ENCODE measurements at regions not wholly inside any gene's neighbourhood (a gene's known extent, or its start where the extent isn't known, plus 50 kb on each side); places are given as distances from the start of the nearest gene placed in this dataset.
"Not testable (repeated sequence)": the region's sequence is repeated elsewhere in the genome, so short reads cannot be mapped to it uniquely, and the experiment has no call there.

DNA sequence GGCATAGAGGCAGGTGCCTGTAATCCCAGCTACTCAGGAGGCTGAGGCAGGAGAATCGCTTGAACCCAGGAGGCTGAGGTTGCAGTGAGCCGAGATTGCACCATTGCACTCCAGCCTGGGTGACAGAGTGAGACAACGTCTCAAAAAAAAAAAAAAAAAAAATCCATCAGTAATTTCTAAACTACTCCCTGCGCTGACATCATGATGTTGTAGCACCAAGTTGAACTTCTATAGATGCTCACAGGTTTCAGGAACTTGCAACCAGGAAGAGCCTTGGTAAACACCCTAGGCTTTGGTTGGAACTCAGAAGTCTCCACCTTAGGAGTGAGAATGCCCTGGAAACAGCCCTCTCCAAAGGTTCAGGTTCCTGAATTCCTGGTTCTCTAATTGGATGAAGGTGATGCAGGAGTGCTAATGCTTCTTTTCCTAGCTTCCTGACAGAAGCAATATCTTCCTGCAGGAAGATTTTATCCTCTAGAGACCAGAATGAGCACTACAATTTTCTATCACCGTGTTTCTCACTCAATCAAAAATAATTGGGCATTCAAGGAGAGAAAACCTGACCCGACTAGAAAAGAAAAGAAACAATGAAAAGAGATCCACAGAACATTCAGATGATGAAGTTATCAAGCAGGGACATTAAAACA lies 469.6 kb downstream of the GADD45G start:
- no peaks in the 10 kb centered on the region for H3K4me1 Mint-ChIP-seq

DNA sequence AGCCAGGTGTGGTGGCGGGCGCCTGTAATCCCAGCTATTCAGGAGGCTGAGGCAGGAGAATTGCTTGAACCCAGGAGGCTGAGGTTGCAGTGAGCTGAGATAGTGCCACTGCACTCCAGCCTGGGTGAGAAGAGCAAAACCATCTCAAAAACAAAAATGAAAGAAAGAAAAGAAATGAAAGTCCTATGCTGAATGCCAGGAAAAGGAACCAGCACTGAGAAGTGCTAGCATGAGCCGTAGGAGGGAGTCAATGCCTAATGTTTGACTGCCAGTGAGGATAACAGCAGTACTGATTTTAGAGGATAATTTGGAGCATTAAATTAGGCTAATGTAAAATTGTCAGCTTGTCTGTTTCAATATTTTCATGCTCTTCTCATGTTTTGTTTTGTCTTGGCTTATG lies 472.8 kb downstream of the GADD45G start:
- H3K4me3 Mint-ChIP-seq, result not testable (repeated sequence)
- H3K27me3 Mint-ChIP-seq (ENCODE audit: low read depth in 3 of 3), result peaks cover 4 to 16% (median 12%) of the 10 kb centered on the region in 3 donors

More for the DNA sequence above, 469.6 kb downstream of the GADD45G start:
- Mint-ChIP-seq H3K4me3 (no peak overlapping the region), H3K27ac (no peak overlapping the region), H3K9me3 (no peaks in the 10 kb centered on the region), H3K27me3 (ENCODE audit: low read depth in 3 of 3) (peaks cover 2 to 32% (median 12%) of the 10 kb centered on the region in 3 donors), H3K36me3 (no peaks in the 10 kb centered on the region)
- DNase-seq, result no peak

DNA sequence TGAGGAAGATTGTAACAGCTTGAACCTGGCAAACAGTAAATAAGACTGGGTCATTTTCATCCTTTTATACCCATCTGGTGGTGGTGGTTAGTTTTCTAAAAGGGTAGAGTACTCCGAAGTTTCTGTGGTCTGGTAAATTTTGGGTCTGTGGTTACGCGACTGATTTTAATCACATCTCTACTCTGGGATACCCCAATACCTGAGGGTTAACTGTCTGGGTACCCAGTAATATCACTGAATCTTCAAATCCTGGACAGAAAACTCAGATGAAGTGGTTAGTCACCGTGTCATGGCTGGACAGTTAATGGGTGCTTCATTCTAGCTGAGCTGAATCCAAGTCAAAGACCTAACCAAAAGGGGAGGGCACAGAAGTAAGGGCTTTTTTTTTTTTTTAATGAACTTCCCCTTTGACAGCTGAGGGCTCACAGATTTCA lies 474.2 kb downstream of the GADD45G start:
- Mint-ChIP-seq H3K27me3 (ENCODE audit: low read depth in 3 of 3) (peaks cover 4 to 15% (median 12%) of the 10 kb centered on the region in 3 donors), H3K36me3 (no peaks in the 10 kb centered on the region), H3K4me3 (no peak overlapping the region), H3K4me1 (no peaks in the 10 kb centered on the region), H3K9me3 (no peaks in the 10 kb centered on the region), H3K27ac (no peak overlapping the region)
- no peak for DNase-seq

More for the DNA sequence above, 472.8 kb downstream of the GADD45G start:
- not testable (repeated sequence) for H3K4me1 Mint-ChIP-seq, H3K36me3 Mint-ChIP-seq, H3K9me3 Mint-ChIP-seq, DNase-seq, H3K27ac Mint-ChIP-seq

DNA sequence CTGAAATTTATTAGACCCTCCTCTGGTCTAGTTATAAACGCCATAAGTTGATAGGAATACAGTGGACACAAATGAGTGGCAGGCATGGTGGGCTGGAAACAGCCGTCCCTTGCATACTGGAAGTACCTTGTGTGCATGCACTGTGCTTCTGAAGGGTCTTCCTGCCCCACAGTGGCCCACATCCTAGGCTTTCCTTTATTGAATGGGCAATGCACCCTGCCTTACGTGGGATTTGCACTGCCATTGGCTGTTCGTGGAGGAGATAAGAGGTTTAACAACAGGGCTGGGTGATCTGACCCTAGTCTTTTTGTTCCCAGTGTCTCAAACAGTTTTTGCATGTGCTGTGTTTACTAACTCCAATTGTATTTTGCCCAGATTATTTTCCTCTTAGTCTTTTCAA lies 480.8 kb downstream of the GADD45G start:
- no peak for DNase-seq
- Mint-ChIP-seq H3K9me3 (no peaks in the 10 kb centered on the region), H3K4me3 (no peak overlapping the region), H3K36me3 (no peaks in the 10 kb centered on the region), H3K27ac (no peak overlapping the region), H3K27me3 (ENCODE audit: low read depth in 3 of 3) (peaks cover 0 to 8% (median 7%) of the 10 kb centered on the region in 3 donors), H3K4me1 (no peaks in the 10 kb centered on the region)

DNA sequence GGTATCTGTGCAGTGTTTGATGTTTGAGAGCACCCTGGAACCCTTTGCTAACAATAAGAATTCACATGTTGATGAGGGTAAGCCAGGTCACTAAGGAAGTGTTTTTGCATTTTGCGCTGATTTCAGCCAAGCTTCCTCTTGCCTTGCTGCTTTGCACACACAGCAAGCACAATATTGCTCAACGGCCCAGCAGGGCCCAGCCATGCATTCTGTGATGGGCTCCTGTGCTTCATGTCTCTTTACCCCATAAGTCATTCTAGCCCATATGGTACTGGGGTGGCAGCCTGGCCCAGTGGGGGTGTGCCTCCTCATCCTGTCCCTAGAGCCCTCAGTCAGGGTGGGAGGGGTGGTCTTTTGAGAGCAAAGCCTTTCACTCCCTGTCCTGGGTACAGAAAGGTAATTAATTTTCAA lies 481.3 kb downstream of the GADD45G start:
- H3K27ac Mint-ChIP-seq, result no peak overlapping the region
- peaks cover 0 to 8% (median 7%) of the 10 kb centered on the region in 3 donors for H3K27me3 Mint-ChIP-seq (ENCODE audit: low read depth in 3 of 3)
- DNase-seq, result no peak
- H3K4me3 Mint-ChIP-seq, result no peak overlapping the region
- no peaks in the 10 kb centered on the region for H3K4me1 Mint-ChIP-seq
- no peaks in the 10 kb centered on the region for H3K9me3 Mint-ChIP-seq
- no peaks in the 10 kb centered on the region for H3K36me3 Mint-ChIP-seq

DNA sequence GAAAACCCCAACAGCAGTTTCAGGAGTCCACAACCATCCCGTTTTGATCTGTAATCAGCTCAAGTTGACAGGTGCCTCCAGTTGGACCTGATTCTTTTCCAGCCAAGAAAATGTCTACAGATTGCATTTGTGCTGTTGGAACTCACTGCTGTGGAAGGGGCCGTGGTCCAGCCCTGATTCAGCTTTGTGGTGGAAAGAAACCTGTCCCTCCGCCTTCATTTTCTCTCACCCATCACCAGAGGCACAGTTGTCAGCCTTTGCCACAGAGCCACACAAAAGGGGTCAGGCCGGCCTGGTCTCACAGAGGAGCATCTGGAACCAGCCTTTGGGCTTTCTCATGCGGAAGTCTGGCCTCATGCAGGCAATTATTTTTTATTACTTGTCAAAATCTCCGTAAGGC lies 483.6 kb downstream of the GADD45G start:
- H3K4me1 Mint-ChIP-seq, result peaks cover 4 to 16% of the 10 kb centered on the region in 2 donors
- H3K9me3 Mint-ChIP-seq, result no peaks in the 10 kb centered on the region
- no peak overlapping the region for H3K4me3 Mint-ChIP-seq
- H3K27ac Mint-ChIP-seq, result no peak overlapping the region
- no peak for DNase-seq
- H3K36me3 Mint-ChIP-seq, result no peaks in the 10 kb centered on the region
- H3K27me3 Mint-ChIP-seq (ENCODE audit: low read depth in 3 of 3), result peaks cover 0 to 16% (median 3%) of the 10 kb centered on the region in 3 donors

DNA sequence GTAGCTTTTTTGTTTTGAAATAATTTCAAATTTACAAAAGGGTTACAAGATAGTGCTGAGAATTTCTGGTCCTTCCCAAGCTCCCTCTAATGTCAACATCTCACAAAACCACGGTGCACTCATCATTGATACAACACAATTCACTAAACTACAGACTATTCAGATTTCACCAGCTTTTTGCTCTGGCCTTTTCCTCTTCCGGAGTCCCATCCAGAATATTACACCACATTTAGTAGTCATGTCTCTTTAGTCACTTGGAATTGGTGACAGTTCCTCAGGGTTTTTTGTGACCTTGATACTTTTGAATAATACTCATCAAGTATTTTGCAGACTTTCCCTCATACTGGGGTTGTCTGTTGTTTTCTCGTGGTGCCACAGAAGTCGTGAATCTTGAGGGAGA lies 484.0 kb downstream of the GADD45G start:
- DNase-seq, result no peak
- Mint-ChIP-seq H3K4me3 (no peak overlapping the region), H3K4me1 (peaks cover 4 to 19% of the 10 kb centered on the region in 2 donors)

DNA sequence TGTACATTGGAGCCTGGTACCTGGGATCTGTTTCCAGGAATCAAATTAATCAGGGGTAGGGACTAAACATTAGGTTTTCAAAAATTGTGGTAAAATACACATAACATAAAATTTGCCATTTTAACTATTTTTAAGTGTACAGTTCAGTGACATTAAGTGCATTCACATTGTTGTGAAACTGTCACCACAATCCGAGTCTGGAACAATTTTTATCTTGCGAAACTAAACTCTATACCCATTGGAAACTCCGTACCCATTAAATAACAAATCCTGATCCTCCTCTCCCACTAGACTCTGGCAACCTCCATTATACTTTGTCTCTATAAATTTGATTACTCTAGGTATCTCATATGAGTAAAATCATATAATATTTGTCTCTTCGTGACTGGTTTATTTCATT lies 486.2 kb downstream of the GADD45G start:
- no peaks in the 10 kb centered on the region for H3K9me3 Mint-ChIP-seq
- no peak overlapping the region for H3K27ac Mint-ChIP-seq
- no peaks in the 10 kb centered on the region for H3K36me3 Mint-ChIP-seq
- H3K4me1 Mint-ChIP-seq, result peaks cover 4 to 19% of the 10 kb centered on the region in 2 donors
- no peak for DNase-seq
- peaks cover 0 to 17% (median 4%) of the 10 kb centered on the region in 3 donors for H3K27me3 Mint-ChIP-seq (ENCODE audit: low read depth in 3 of 3)
- no peak overlapping the region for H3K4me3 Mint-ChIP-seq

More for the DNA sequence above, 484.0 kb downstream of the GADD45G start:
- Mint-ChIP-seq H3K36me3 (no peaks in the 10 kb centered on the region), H3K27ac (no peak overlapping the region), H3K27me3 (ENCODE audit: low read depth in 3 of 3) (peaks cover 0 to 17% (median 4%) of the 10 kb centered on the region in 3 donors), H3K9me3 (no peaks in the 10 kb centered on the region)

DNA sequence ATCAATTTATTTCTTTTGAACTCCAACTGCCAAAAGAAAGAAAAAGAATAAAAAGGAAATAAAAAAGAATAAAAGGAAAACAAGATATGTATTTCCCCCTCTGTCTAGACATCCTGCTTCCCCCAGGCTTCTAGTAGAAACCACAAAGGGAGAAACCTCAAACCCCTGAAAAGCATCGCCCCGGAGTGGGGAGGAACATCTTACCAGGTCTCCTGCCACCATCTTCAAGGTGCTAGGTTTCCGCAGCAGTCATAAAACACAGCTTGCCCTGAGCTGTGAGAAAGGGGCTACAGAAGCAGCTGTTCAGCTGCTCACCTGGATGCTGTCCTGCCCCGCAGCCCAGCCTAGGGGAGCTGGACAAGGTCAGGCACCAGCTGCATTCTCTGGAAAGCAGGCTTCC lies 487.7 kb downstream of the GADD45G start:
- no peaks in the 10 kb centered on the region for H3K9me3 Mint-ChIP-seq

DNA sequence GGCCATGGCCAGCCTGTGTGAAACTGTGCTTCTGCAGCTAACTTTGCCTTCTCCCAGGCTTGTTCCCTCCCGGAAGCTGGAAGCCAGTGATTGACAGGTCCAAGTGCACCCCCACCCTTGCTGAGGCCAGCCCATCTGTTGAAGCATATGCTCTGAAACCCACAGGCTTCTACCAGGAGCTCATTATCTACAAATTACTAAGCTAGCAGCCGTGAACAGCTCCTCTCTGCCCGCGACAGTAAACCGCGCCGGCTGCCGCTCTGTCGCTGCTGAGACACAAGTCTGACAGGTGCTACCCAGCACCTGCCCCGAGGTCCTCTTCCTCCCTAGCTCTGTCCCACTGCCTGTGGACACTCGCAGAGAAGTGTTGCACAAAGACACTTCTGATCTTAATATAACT lies 490.9 kb downstream of the GADD45G start:
- Mint-ChIP-seq H3K36me3 (no peaks in the 10 kb centered on the region), H3K27me3 (ENCODE audit: low read depth in 3 of 3) (peaks cover 0 to 10% (median 2%) of the 10 kb centered on the region in 3 donors), H3K4me1 (peaks cover 4 to 19% of the 10 kb centered on the region in 2 donors), H3K4me3 (no peak overlapping the region), H3K9me3 (no peaks in the 10 kb centered on the region), H3K27ac (peak overlapping the region in 1 of 6 donors; percentile 39)
- no peak for DNase-seq

More for the DNA sequence above, 487.7 kb downstream of the GADD45G start:
- Mint-ChIP-seq H3K27ac (no peak overlapping the region), H3K4me1 (peaks cover 4 to 19% of the 10 kb centered on the region in 2 donors), H3K27me3 (ENCODE audit: low read depth in 3 of 3) (peaks cover 0 to 17% (median 2%) of the 10 kb centered on the region in 3 donors), H3K4me3 (peak overlapping the region in 1 of 5 donors; percentile 20), H3K36me3 (no peaks in the 10 kb centered on the region)
- DNase-seq, result peak in 1 of 3 donors; percentile 6

DNA sequence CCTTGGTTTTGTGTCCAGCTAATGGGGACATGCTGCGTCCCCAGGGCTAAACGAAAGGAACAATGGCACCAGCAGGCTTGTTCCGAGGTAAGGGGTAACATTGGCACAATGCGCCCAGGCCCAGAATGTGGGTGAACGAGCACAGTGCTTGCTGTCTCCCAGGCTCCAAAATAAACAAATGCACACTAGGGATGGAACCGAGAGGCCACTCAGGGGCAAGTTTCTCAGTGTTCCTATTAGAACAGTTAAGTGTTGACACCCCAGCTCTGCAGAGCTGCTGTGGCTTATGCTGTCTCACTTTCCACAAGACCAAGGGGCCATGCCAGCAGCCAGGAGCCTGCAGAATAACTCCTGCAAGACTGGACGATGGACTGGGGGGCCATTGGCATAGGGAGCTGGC lies 492.4 kb downstream of the GADD45G start:
- H3K36me3 Mint-ChIP-seq, result no peaks in the 10 kb centered on the region
- H3K27ac Mint-ChIP-seq, result no peak overlapping the region
- H3K4me3 Mint-ChIP-seq, result no peak overlapping the region

DNA sequence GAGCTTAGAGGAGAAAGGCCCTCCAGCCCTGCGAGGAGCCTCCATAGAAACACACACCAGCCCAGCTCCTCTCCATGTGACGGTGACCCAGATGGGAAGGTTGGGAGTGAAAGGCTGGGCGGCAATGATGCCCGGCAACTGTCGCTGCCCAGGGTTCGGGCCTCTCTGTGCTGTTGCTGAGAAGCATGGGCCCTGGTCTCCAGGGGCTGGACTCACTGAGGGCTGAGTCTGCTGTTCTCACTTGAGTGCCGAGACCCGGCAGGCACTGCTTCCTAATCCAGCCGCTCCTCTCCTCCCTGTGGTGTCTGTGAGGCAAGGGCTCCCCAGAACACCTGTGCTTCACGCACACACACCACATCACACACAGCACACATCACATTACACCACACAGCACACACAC lies 493.6 kb downstream of the GADD45G start:
- Mint-ChIP-seq H3K27ac (no peak overlapping the region), H3K36me3 (no peaks in the 10 kb centered on the region), H3K4me1 (peaks cover 0 to 9% of the 10 kb centered on the region in 2 donors), H3K9me3 (no peaks in the 10 kb centered on the region), H3K27me3 (ENCODE audit: low read depth in 3 of 3) (peaks cover 0 to 1% (median 1%) of the 10 kb centered on the region in 3 donors), H3K4me3 (no peak overlapping the region)
- DNase-seq, result no peak

More for the DNA sequence above, 492.4 kb downstream of the GADD45G start:
- DNase-seq, result no peak
- Mint-ChIP-seq H3K9me3 (no peaks in the 10 kb centered on the region), H3K27me3 (ENCODE audit: low read depth in 3 of 3) (peaks cover 0 to 3% (median 2%) of the 10 kb centered on the region in 3 donors), H3K4me1 (peaks cover 4 to 18% of the 10 kb centered on the region in 2 donors)

DNA sequence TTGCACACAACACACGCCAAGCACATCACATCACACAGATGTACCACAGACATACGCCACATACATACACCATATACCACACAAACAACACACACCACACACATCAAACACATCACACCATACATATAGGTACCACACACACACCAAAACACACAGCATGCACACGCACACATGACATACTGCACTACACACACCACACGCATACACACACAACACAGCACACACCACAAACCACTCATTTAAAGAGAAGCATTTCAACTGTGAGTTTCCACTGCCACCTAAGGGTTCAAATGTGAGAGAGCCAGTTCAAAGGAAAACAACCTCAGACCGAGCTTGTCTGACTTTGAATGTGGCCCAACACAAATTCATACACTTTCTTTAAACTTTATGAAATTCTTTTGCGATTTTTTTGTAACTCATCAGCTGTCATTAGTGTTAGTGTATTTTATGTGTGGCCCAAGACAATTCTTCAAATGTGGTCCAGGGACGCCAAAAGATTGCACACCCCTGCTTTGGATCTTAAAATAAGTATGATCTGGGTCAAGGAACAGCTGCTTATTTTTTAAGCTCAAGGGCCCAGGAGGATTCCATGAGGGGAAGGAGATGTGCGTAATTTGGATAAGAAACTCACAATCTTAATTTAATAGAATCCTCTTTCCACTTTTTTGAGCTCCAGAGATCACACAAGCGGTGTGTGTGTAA lies 494.6 kb downstream of the GADD45G start:
- Mint-ChIP-seq H3K36me3 (no peaks in the 10 kb centered on the region), H3K4me1 (peaks cover 0 to 6% of the 10 kb centered on the region in 2 donors), H3K4me3 (no peak overlapping the region), H3K27ac (no peak overlapping the region), H3K9me3 (no peaks in the 10 kb centered on the region), H3K27me3 (ENCODE audit: low read depth in 3 of 3) (no peaks in the 10 kb centered on the region)
- no peak for DNase-seq

DNA sequence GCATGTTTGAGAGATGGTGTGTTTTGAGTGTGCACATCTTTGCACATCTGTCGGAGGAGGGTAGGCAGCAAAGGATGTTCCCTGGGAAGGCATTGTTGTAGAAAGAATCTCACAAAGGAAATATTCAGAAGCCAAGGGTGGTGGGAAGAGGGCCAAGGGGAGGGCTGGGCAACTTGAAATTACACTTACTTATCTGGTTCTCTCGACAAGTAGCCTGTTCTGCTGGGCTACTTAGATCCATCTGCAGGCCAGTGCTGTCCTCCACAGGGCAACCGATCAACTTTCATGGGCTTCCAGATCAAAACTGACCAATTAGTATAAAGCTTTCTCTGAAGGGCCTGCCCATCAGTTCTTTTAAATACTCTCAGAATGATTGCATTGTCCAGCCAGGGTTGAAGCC lies 495.2 kb downstream of the GADD45G start:
- Mint-ChIP-seq H3K27ac (no peak overlapping the region), H3K36me3 (no peaks in the 10 kb centered on the region), H3K9me3 (no peaks in the 10 kb centered on the region), H3K27me3 (ENCODE audit: low read depth in 3 of 3) (no peaks in the 10 kb centered on the region), H3K4me1 (peaks cover 0 to 6% of the 10 kb centered on the region in 2 donors), H3K4me3 (no peak overlapping the region)
- DNase-seq, result no peak
